Skeletal muscle satellite cell (primary cell): ENCODE measurements at regions not wholly inside any gene's neighbourhood (a gene's known extent, or its start where the extent isn't known, plus 50 kb on each side); places are given as distances from the start of the nearest gene placed in this dataset.

Experiments used
- H3K27me3 ChIP-seq: 2 replicates; pipeline ENCODE4 v1.7.0; 2013; ENCODE audit warnings: low read length; ENCODE audit not compliant: control insufficient read depth, insufficient read depth
- H3K36me3 ChIP-seq: 2 replicates; pipeline ENCODE4 v1.7.0; 2013; ENCODE audit warnings: mild to moderate bottlenecking, control low read depth, low read length; ENCODE audit not compliant: insufficient read depth
- H3K4me1 ChIP-seq: 2 replicates; pipeline ENCODE4 v1.7.0; 2013; ENCODE audit warnings: low read length; ENCODE audit not compliant: control insufficient read depth, insufficient read depth
- H3K4me2 ChIP-seq: 2 replicates; pipeline ENCODE4 v1.7.0; 2013; ENCODE audit warnings: mild to moderate bottlenecking, low read length
- H3K4me3 ChIP-seq: 2 replicates; pipeline ENCODE4 v1.7.0; 2013; ENCODE audit warnings: low read length
- H3K9ac ChIP-seq: 2 replicates; pipeline ENCODE4 v1.7.0; 2013; ENCODE audit warnings: mild to moderate bottlenecking, low read depth, low read length, moderate library complexity
- H3K9me3 ChIP-seq: replicated peaks from 2 replicates; pipeline ENCODE4 v1.7.0; 2013; ENCODE audit warnings: mild to moderate bottlenecking, control low read depth, low read length

DNA sequence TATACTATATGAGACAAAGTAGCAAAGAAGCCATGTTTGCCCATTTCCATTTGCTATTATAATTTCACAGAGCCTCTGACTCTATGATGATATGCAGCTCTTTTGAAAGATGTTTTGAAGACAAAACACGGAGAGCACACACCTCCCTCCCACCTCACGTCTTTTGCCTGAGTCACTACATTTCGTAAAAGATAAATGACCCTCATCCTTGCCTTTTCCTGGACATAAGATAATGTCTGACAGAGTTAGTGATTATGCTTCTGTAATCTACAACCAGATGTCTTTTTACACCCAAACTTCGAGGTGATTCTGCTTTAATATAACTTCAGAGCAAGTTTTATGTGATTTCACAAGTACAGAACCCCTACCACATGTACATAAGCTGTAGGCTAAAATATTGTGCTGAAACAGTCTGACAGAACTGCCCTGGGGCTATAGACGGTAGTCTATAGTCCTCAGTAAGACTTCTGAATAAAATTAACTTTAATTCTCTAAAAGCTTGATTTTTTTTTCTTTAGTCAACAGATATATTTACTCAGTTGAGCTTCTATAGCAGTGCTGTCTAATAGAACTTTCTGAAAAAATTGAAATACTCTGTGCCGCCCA is 99.9 kb downstream of the CD200R1L start:
- no peaks in the 10 kb centered on the region for H3K9me3 ChIP-seq
- H3K36me3 ChIP-seq = no peaks in the 10 kb centered on the region
- H3K9ac ChIP-seq = no peak overlapping the region
- no peak overlapping the region for H3K4me3 ChIP-seq
- H3K27me3 ChIP-seq = no peaks in the 10 kb centered on the region
- H3K4me1 ChIP-seq = peaks cover 10% of the 10 kb centered on the region
- H3K4me2 ChIP-seq = no peak overlapping the region

DNA sequence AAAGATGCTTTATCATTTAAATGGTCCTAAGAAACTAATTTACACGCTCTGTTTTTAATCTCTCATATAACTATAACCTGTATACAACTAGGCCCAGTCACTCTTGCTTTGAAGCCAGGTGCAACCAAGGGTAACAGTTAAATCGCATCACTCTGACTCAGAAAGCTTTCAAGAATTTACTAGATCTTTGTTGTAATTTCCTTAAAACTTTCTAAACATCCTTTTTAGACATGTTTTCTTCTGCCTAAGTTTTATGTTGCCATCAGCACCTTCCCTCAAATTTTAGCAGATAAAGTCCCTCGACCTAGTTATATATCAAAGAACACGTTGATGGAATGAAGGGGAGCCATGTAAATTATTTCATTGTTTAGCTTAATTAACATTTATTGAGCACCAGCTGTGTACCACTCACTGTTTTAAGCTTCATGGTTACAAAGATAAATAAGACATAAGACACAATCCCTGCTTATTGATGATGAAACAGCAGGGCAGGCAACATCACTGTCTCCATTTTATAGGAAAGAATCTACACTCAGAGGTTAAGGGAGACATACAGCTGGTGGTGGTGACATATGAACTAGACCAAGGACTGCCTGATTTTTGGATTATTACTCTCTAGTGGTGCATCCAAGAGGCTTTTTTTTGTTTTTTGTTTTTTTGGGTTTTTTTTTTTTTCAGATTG is 101.0 kb downstream of the CD200R1L start:
- Histone ChIP-seq H3K4me3 (no peak overlapping the region), H3K9ac (no peak overlapping the region), H3K4me1 (peaks cover 4% of the 10 kb centered on the region), H3K36me3 (no peaks in the 10 kb centered on the region), H3K27me3 (no peaks in the 10 kb centered on the region), H3K9me3 (no peaks in the 10 kb centered on the region), H3K4me2 (no peak overlapping the region)

- Histone ChIP-seq H3K27me3 (no peaks in the 10 kb centered on the region), H3K4me1 (peaks cover 4% of the 10 kb centered on the region), H3K9me3 (no peaks in the 10 kb centered on the region), H3K4me2 (no peak overlapping the region), H3K9ac (no peak overlapping the region), H3K36me3 (no peaks in the 10 kb centered on the region), H3K4me3 (no peak overlapping the region)
These were observed 101.7 kb downstream of the CD200R1L start for GRCh38 chr3:112744825-112745566.

- Histone ChIP-seq H3K4me3 (no peak overlapping the region), H3K4me2 (no peak overlapping the region), H3K9me3 (no peaks in the 10 kb centered on the region), H3K36me3 (no peaks in the 10 kb centered on the region), H3K27me3 (no peaks in the 10 kb centered on the region), H3K9ac (no peak overlapping the region), H3K4me1 (peaks cover 11% of the 10 kb centered on the region)
These were observed 102.6 kb downstream of the CD200R1L start for GRCh38 chr3:112744106-112744505.

GRCh38 chr3:112742934-112743333 is 102.0 kb upstream of the CCDC80 start:
- no peaks in the 10 kb centered on the region for H3K9me3 ChIP-seq

DNA sequence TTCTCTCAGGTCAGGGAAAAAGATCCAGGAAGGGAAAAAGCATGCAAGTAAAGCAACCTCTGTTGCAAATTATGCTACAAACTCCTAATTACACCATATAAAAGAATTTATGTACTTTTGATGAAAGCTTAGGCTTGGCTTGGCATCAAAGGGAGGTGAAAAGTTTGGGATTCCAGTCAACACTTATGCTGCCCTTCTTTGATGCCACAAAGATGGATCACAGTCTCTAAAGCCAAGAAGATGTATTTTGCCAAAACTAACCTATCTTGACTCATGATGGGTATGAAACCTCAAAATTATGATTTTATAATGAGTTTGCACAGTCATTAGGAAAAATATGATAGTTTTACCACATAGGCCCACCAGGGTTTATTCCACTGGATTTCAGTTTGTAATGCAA is 101.0 kb upstream of the CCDC80 start:
- no peaks in the 10 kb centered on the region for H3K36me3 ChIP-seq
- no peak overlapping the region for H3K4me2 ChIP-seq
- no peak overlapping the region for H3K9ac ChIP-seq
- H3K4me1 ChIP-seq = peaks cover 11% of the 10 kb centered on the region
- no peaks in the 10 kb centered on the region for H3K9me3 ChIP-seq
- H3K27me3 ChIP-seq = no peaks in the 10 kb centered on the region
- H3K4me3 ChIP-seq = no peak overlapping the region

More at GRCh38 chr3:112742934-112743333, 102.0 kb upstream of the CCDC80 start:
- Histone ChIP-seq H3K9ac (no peak overlapping the region), H3K36me3 (no peaks in the 10 kb centered on the region), H3K4me3 (no peak overlapping the region), H3K27me3 (no peaks in the 10 kb centered on the region), H3K4me2 (no peak overlapping the region), H3K4me1 (peaks cover 11% of the 10 kb centered on the region)

GRCh38 chr3:112740835-112741234 is 99.9 kb upstream of the CCDC80 start:
- Histone ChIP-seq H3K27me3 (no peaks in the 10 kb centered on the region), H3K4me1 (peaks cover 7% of the 10 kb centered on the region)

GRCh38 chr3:112739252-112739965 is 98.5 kb upstream of the CCDC80 start:
- Histone ChIP-seq H3K36me3 (no peaks in the 10 kb centered on the region), H3K4me2 (no peak overlapping the region), H3K27me3 (no peaks in the 10 kb centered on the region), H3K9ac (no peak overlapping the region), H3K4me1 (peaks cover 7% of the 10 kb centered on the region), H3K9me3 (no peaks in the 10 kb centered on the region), H3K4me3 (no peak overlapping the region)

More at GRCh38 chr3:112740835-112741234, 99.9 kb upstream of the CCDC80 start:
- Histone ChIP-seq H3K4me2 (no peak overlapping the region), H3K4me3 (no peak overlapping the region), H3K9me3 (no peaks in the 10 kb centered on the region), H3K36me3 (no peaks in the 10 kb centered on the region), H3K9ac (no peak overlapping the region)

GRCh38 chr3:112738366-112738765 is 97.4 kb upstream of the CCDC80 start:
- no peak overlapping the region for H3K9ac ChIP-seq
- H3K4me3 ChIP-seq = no peak overlapping the region
- no peaks in the 10 kb centered on the region for H3K36me3 ChIP-seq
- H3K27me3 ChIP-seq = no peaks in the 10 kb centered on the region
- peaks cover 7% of the 10 kb centered on the region for H3K4me1 ChIP-seq
- no peaks in the 10 kb centered on the region for H3K9me3 ChIP-seq
- H3K4me2 ChIP-seq = no peak overlapping the region

GRCh38 chr3:112736805-112737566 is 96.0 kb upstream of the CCDC80 start:
- Histone ChIP-seq H3K4me2 (no peak overlapping the region), H3K27me3 (no peaks in the 10 kb centered on the region), H3K4me3 (no peak overlapping the region), H3K9me3 (no peaks in the 10 kb centered on the region), H3K9ac (no peak overlapping the region), H3K36me3 (no peaks in the 10 kb centered on the region), H3K4me1 (peaks cover 7% of the 10 kb centered on the region)

DNA sequence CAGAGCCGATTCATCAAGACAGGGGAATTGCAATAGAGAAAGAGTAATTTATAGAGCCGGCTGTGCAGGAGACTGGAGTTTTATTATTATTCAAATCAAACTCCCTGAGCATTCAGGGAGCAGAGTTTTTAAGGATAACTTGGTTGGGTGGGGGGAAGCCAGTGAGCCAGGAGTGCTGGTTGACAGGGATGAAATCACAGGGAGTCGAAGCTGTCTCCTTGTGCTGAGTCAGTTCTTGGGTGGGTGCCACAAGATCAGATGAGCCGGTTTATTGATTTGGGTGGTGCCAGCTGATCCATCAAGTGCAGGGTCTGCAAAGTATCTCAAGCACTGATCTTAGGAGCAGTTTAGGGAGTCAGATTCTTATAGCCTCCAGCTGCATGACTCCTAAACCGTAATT is 95.4 kb upstream of the CCDC80 start:
- Histone ChIP-seq H3K4me2 (no peak overlapping the region), H3K9me3 (no peaks in the 10 kb centered on the region), H3K27me3 (no peaks in the 10 kb centered on the region), H3K9ac (no peak overlapping the region), H3K4me1 (peaks cover 7% of the 10 kb centered on the region), H3K4me3 (no peak overlapping the region), H3K36me3 (no peaks in the 10 kb centered on the region)
